ENCODE measurements at regions not wholly inside any gene's neighbourhood (a gene's known extent, or its start where the extent isn't known, plus 50 kb on each side); places are given as distances from the start of the nearest gene placed in this dataset.
"Not testable (repeated sequence)": the region's sequence is repeated elsewhere in the genome, so short reads cannot be mapped to it uniquely, and the experiment has no call there.

DNA sequence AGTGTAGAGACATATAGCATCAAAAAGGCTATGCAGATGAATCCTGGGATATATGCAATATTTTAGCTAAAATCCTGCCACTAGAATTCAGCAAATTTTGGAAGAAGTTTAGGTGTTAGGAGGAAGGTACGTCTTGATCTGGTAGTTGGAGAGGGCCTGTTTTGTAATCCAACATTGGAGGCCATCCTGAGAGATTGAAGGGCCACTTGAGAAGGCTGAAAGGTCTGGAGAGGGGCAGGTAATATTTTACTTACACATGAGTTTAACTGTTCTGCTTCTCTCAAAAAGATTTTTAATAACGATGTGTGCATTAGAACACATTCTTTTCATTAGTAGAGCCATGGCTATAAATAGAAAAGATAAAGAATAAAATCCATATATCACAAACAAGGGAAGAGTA, 422.1 kb downstream of the RAB38 start:
- no peak for DNase-seq

DNA sequence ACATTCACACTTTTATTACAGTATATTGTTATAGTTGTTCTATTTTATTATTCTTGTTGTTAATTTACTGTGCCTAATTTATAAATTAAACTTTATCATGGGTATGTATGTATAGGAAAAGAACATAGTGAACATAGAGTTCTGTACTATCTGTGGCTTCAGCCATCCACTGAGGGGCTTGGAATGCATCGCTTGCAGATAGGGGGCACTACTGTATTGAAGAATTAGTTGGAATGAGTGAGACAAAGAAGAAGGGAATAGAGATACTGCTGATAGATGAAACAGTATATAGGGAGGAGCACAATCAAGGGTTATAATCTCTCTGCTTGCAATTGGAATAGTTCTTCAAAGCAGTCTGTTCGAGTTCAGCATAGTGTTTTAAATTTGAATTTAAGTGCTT, 432.2 kb downstream of the RAB38 start:
- no peak for DNase-seq

DNA sequence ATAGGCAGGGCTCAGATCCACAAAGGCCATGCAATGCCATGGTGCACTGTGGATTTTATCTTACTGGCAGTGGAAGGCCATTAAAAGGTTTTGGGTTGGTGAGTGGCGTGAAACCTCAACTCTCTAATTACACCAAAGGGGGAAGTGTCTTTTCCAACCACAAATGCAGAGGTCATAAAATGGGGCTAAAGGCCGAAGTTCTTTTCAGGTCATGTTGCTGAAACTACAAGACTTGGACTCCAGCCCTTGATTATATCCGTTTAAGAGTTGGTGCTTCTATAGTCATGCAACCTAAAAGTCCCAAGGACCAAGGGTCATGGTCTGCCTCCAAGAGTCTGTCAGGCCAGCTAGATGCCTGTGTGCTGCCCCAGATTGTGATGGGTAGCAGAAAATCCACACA, 434.3 kb downstream of the RAB38 start:
- DNase-seq = no peak

DNA sequence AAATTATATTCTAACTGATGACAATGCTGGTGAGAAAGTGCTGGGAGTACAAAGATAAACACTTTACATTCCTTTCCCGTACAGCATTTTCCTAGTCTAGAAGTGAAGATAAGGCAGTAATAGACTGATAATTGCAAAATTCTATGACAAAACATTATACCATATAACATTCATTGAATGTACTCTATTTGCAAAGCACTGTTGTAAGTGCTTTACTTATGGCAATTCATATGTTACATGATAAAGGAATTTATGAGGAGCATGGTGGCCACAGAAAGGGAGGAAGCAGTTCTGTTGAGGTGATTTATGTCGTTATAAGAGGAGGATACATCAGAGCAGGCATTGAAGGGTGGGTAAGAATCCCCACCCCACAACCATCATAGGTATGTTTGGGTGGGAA, 434.8 kb downstream of the RAB38 start:
- no peak for DNase-seq

DNA sequence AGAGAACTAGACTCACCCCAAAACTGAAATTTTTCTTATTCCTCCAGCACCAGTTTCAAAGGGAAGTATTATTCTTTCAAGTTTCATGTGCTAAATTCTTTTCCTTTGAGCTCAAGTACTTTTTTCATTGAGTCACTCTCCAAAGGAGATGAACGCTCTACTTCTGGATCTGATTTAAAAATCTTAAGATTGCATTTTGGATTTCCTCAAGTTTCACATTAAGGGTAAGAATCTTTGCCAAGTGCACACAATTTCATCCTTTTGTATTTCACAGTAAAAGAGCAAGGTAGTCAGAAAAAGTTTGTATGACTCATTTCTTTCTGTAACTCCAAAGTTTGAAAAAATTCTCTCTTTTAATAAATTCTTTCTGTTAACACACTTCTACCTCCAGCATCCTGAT, 435.5 kb downstream of the RAB38 start:
- DNase-seq = no peak

DNA sequence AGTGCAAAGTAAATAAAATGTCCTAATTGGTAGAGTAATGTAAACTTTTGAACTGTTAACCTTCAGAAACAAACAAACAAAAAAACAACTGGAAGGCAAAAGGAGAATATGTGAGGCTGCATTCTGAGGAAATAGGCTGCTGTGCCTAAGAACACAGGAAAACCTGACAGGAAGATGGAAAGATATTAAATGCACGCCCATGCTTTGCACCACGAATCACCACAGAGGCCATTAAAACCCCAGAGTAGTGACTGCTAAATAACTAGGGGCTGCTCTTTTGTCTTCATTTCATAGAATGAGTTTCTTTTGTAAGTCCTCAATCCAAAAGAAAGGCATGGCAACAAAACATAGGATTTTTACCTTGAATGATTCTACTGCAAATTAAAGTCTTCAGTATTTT, 436.0 kb downstream of the RAB38 start:
- no peak for DNase-seq

DNA sequence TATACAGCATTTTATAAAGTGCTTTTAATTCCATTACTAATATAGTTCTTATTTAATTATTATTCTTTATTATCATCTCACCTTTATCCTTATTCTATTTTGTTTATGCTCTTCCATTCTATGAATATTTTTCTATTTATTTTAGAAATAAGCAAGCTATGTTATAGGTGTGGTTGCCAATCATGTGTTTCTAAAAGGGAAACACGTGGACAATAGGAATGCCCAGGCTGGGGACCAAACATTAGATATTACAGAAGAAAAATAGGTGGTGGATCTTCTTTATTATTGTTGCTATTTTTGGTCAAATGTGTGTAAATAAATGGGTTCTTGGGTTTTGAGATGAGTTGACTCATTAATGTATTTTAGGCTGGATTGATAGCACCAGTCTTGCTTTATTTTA, 438.3 kb downstream of the RAB38 start:
- DNase-seq = no peak

DNA sequence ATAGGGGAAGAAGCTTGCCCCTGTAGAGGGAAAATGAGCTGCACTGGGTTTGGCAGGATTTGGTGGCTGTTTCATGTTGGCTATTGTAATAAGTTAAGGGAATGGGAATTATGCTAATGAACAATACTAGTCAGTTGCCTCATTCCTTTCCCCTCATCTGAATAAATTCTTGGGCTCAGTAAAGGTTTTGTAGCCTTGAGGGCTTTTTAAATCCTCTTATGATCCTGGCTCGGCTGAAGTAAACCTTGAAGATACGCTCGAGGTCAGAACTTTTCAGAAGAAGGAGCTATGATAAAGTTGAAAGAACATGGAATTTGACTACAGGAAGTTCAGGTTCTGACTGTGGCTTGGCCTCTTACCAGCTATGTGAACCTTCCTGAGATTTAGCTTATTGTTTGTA, 448.7 kb downstream of the RAB38 start:
- no peak for DNase-seq

DNA sequence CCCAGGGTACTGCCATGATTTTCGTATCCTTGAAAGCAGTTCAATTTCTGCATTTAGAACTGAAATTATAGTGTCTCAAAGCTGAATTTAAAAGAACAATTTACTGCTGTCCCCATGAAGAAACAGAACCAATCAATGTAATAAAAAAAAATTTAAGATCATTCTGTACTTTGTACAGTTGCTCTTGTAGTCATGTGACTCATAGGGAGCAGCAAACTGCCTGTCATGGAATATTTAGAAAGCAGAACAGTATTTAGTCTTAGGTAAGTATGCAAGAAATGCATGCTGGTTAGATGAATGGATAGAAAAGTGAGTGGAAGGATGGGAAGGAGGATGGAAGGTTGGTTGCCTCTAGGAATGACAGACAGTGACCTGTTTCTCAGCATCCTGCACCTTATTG, 450.9 kb downstream of the RAB38 start:
- DNase-seq = no peak

DNA sequence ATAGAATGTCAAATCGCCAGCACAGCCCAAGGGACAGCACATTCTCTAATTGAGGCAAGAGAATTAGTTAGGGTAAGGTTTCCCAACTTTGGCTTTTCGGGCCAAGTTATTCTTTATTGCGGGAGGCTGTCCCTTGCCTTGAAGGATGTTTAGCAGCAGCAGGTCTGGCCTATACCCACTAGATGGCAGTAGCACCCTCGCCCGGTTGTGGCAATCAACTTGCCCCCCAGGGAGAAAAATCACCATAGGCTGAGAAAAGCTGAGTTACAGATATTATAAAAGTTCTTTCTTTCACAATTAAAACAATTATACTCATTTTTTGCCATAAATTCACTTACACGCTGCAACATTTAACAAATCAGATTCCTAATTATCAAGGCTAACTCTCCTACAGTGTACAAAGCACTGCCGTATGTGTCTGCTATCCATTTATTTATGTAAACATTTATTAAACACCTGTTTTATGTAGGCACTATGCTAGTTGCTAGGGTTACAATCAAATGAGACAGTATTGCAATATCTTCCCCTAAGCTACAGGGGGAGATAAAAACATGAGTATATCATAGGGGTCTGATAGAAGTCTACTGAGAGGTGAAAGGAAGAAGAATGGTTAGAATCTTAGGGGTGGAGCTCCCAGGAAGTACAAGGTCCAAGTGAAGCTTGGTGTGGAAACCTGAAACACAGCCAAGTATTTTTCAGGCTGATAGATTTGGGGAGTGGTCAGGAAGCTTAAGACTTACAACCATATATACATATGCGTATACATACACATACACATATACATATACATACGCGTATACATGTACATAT, 452.3 kb downstream of the RAB38 start:
- DNase-seq = no peak

DNA sequence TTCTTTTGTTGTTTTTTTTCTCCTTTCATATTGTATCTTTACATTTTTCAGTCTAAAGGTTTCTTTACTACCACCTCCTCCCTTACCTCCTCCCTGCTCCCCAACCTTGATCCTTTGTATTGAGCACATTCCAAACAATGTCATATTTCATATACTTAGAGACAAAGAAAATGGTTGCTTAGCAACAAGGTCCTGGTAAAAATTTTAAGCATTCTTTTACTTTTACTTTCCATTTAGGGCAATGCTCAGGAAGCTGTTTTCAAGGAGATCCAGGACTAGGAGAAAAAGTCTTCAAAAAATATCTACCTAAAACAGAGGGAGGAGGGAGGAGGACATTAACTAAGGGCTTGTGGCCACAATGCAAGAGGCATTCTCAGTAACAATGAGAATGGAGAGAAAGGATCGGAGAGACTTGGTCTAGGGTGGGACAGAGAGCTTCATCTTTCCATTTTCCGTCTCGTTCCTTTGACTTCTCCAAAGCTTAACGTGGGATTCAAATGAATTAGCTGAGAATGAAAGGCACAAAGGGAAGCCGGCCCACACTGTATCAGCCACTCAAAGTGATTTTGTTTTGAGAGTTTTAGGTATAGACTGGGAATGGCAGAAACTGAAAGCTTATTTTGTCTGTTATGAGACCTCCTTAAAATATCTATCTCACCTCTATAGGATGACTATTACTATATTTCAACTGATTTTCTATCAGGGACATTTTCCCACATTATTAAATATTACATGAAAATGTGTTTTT, 455.7 kb downstream of the RAB38 start:
- no peak for DNase-seq

DNA sequence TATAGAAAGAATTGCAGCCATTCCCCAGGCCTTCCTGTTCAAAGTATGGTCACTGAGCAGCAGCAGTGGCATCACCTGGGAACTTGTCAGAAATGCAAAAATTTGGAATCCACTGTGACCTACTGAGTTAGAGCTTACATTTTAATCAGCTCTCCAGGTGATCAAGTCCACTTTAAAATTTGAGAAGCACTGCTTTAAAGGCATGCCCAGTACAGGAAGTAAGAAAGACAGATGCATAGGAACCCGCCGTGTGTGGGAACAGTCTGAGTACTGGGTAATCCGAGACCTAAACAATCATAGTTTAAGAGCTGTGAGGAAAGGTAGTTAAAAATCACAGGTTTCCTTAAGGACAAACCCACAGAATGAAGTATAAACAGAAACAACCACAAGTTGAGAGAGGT, 462.4 kb downstream of the RAB38 start:
- no peak for DNase-seq

DNA sequence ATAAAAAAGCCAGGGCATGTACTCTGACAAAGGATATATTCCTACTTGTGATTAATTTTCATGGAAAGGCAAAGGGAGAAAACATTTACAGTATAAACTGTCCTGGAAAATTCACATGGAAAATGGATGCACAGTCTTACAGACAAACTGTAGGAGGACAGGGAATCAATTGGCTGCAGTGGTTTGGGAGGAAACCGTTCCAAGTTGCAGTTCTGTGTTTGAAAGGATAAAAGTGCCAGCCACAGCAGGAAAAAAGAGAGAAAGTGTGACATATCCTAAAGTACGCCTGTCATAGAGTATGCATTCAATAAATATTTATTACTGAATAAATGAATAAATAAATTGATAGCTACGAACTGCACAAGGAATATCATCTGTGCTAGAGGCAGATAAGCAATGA, 462.9 kb downstream of the RAB38 start:
- no peak for DNase-seq

DNA sequence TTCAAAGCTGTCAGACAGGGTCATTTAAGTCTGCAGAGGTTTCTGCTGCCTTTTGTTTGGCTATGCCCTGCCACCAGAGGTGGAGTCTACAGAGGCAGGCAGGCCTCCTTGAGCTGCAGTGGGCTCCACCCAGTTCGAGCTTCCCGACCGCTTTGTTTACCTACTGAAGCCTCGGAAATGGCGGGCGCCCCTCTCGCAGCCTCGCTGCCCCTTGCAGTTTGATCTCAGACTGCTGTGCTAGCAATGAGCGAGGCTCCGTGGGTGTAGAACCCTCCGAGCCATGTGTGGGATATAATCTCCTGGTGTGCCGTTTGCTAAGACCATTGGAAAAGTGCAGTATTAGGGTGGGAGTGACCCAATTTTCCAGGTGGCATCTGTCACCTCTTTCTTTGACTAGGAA, 471.7 kb downstream of the RAB38 start:
- not testable (repeated sequence) for DNase-seq

DNA sequence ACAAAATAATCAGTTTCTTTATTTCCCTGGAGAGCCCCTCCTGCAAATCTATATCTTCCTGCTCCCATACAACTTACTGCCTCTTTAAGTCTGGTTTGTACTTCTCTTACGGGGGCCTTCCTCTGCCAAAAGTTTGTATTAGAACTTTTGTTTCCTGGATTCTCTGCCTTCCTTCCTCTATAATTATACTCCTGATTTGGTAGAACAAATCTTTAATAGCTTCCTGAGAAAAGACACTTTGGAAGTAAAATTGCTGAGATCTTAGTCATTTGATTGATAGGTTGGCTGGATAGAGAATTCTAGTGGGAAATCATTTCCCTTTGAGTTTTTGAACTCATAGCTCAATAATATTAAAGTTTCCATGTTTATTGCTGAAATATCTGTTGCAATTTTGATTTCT, 499.2 kb downstream of the RAB38 start:
- DNase-seq = no peak

DNA sequence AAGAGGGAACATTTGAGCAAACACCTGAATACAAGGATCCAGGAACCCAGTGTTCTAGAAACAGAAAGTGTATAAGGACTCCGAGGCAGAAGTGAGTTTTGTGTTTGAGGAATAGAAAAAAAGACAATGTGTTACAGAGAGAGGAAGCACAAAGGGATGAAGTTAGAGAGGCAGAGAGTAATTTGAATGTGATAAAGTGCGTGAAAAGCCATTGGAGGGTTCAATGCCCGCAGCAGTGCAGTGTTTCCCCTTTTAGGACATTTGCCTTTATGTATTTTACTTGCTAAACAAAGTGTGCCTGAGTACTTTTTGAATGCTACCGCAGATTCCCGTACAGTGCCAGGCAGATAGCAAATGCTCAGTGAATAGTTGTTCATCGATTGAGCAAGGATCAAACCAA, 508.5 kb downstream of the RAB38 start:
- DNase-seq = no peak

DNA sequence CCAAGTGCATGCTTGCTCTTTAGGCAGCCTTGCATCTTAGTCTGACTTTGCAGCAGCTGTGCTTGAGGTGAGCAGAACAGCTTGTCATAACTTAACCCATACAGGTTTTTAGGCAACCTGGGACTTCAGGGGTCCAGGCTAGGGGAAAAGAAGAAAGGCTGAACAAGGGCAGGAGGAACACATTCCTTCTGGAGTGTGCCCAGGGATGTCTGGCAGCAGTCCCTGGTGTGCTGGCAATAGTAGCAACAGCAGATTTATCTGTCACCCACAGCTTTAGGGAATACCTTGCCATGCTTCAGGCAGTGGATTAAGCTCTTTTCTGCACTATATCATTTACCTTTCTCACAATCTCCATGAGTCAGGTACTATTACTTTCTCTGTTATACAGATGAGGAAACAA, 513.0 kb downstream of the RAB38 start:
- DNase-seq = no peak

DNA sequence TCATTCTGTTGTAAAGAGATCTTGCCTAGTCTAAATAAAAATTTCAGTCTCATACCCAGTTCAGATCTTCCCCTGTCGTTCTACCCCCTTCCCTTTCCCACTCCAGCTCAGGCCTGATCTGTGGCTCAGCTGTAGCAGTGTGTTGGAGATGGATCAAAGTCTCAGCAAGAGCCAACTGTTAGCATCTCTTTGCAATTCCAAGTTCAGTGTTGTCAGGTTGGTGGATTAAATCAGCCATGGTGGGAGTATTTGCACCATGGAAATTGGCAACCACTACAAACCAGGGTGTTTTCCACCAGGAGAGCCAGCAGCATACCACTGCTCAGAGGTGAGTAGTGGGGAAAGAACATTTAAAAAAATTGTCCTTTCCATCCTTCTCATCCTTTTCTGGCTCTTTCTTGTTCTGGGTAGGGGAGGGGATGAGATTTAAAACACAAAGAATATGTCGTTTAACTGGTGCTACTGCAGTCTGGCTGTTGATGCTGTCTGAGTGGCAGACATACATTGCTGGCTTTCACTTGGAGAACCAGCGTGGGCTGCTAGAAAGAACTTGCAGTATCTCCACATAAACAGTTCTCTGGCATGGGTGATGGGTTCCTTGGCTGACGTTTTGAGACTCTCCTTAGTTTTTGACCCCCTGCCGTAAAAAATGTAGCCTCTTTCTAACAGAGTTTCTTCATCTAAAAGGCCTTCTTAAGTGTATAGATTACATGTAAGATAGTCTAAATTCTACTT, 514.1 kb downstream of the RAB38 start:
- DNase-seq = no peak

DNA sequence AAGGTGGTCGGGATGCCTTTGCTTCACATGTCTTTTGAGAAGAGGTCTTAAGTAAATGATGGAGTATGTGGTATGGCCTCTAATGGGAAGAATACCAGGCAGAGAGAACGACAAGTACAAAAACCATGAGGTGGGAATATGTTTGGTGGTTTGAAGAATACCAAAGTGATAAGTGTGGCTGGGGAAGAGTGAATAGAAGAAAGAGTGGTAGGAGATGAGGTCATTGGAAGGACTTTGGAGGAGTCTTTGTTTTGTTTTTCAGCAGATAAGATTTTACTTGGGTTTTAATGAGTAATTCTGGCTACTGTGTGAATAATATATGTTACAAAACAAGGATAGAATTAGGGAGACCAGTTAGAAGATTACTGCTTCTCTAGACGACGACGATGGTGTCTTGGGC, 515.4 kb downstream of the RAB38 start:
- no peak for DNase-seq

DNA sequence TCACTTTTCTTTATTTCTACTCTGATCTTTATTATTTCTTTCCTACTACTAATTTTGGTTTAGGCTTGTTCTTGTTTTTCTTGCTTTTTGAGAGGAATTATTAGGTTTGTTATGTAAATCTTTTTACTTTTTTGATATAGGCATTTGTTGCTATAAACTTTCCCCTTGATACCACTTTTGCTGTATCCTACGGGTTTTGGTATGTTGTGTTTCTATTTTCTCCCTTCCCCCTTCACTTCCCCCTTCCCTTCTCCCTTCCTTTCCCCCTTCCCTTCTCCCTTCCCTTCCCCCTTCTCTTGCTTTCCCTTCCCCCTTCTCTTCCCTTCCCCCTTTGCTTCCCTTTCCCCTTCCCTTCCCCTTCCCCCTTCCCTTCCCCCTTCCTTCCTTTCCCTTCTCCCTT, 529.6 kb downstream of the RAB38 start:
- DNase-seq = no peak

DNA sequence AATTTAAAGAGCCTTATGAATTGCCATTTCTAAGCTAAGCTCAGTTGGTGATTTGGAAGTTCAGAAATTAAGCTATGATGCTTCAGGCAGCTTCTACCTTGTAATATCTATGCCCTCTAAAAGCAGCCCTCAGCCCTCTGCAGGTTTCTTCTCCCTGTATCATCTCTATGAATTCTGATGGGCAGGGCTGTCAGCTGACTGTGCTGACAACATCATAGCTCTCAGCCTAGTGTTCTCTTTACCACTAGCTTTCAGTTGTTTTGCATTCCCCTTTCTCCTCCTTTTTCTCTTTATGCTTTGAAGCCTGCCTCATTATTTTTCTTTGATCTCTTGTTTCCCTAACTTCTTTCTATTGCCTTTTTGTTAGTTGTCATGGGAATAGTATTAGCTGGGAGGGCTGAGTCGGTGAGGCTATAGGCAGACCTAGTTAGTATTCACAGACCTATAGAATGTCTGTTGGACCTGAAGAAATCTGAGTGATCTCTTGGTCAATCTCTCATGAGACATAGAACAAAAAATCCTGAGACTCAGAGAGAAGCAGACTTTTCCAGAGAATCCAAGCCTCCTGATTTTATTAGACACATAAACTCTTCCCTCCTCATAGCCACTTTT, 535.4 kb downstream of the RAB38 start:
- DNase-seq = no peak

DNA sequence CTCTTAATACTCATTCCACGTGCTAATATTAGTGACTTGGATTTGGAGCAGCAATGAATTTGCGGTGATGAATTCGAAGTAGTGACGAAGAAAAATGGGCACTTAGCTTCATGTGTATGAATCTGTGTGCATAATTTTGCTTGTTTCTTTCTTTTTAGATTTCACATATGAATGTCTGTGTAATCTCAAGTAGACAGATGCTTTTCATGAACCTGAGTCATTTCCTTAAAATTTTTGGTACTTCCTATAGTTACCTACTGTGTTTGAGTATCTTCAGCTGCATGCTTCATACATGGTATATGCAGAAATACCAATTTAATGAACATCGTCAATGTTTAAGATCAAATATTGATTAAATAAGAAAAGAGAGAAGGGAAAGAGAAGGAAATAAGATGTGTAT, 540.2 kb downstream of the RAB38 start:
- DNase-seq = no peak

DNA sequence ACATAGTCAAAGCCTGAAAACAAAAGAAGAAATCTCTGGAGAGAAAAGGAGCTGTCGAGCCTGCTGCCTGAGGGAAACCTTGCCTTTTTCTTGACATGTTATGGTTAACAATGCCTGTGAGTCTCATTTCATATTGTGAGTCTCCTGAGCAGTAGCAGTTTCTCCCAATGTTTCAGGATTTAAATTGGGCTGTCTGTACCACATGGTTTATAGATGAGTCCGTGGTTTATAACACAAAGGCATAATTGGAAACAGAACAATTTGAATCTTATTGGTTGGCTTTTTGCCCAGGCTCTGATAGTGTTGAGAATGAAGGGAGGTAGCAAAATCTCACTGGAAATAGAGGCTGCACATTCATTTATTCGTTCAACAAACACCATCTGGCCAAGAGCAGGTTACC, 540.9 kb downstream of the RAB38 start:
- no peak for DNase-seq

DNA sequence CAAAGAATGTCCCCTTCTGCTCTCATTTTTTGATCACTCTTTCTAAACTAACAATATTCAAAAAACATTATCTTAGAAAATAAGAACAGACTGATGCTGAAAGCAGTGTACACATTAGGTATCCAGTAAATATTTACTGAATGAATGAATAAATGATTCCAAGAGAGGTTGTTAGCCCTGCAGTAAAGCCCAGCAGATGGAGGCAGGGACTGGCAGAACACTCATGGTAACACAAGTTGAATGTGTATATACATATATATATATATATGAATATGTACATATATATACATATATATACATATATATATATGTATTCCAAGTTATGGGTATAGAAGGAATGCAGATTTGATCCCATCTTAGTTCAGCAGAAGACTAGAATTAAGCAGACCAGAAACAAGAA, 546.3 kb downstream of the RAB38 start:
- no peak for DNase-seq

All from NCI-H1436 treated with DMSO at 0.1 percent for 48 hours (cell line).